CD14-positive monocyte (primary cell): ENCODE measurements at regions not wholly inside any gene's neighbourhood (a gene's known extent, or its start where the extent isn't known, plus 50 kb on each side); places are given as distances from the start of the nearest gene placed in this dataset.

Experiments used
- DNase-seq, 3 donors: peaks; one replicate each; pipeline ENCODE4 v3.0.0-alpha.2; 2011 to 2022
- H2AFZ ChIP-seq: 2 replicates; pipeline ENCODE4 v1.6.0; 2012; ENCODE audit warnings: mild to moderate bottlenecking, low read depth, low read length, inconsistent platforms; ENCODE audit not compliant: insufficient read depth, poor library complexity, severe bottlenecking
- H3K27ac ChIP-seq, 2 donors: 1 replicate in 1 of 2; 2 replicates in 1 of 2; pipeline ENCODE4 v1.5.1; 2012 to 2013; ENCODE audit warnings: low read length in 2 of 2, control low read depth in 1 of 2, inconsistent platforms in 1 of 2, low read depth in 1 of 2, mild to moderate bottlenecking in 1 of 2
- H3K27me3 ChIP-seq, 2 donors: one replicate each; pipeline versions ENCODE4 v1.6.0 to v1.6.1; 2011 to 2013; ENCODE audit warnings: low read length in 2 of 2; ENCODE audit not compliant: control insufficient read depth in 2 of 2, insufficient read depth in 2 of 2
- H3K36me3 ChIP-seq, 2 donors: replicated peaks in 1 of 2; 1 replicate in 1 of 2; 2 replicates in 1 of 2; pipeline versions ENCODE4 v1.5.1 to v1.6.1; 2012 to 2013; ENCODE audit warnings: low read length in 2 of 2, control low read depth in 1 of 2, inconsistent platforms in 1 of 2, mild to moderate bottlenecking in 1 of 2; ENCODE audit not compliant: insufficient read depth in 2 of 2, control insufficient read depth in 1 of 2
- H3K4me1 ChIP-seq, 2 donors: 1 replicate in 1 of 2; 2 replicates in 1 of 2; pipeline versions ENCODE4 v1.5.1 to v1.6.1; 2012 to 2013; ENCODE audit warnings: low read length in 2 of 2, control low read depth in 1 of 2, inconsistent platforms in 1 of 2, mild to moderate bottlenecking in 1 of 2, moderate library complexity in 1 of 2; ENCODE audit not compliant: insufficient read depth in 2 of 2, control insufficient read depth in 1 of 2
- H3K4me2 ChIP-seq: replicated peaks from 2 replicates; pipeline ENCODE3; 2012; ENCODE audit warnings: low read length, moderate library complexity, mild to moderate bottlenecking; ENCODE audit not compliant: poor library complexity, severe bottlenecking; ENCODE audit errors: extremely low read depth
- H3K4me3 ChIP-seq, 3 experiments: fragments of 200-600 bp in 1 of 3; sonication (generic) in 1 of 3; replicated peaks in 1 of 3; 1 replicate in 2 of 3; 2 replicates in 1 of 3; pipeline ENCODE4 v1.5.1; 2011 to 2013; ENCODE audit warnings: low read length in 3 of 3, mild to moderate bottlenecking in 3 of 3, control low read depth in 2 of 3, low read depth in 2 of 3, inconsistent platforms in 1 of 3, moderate library complexity in 1 of 3
- H3K79me2 ChIP-seq: 2 replicates; pipeline ENCODE4 v1.6.0; 2012; ENCODE audit warnings: mild to moderate bottlenecking, control low read depth, inconsistent platforms, low read length, moderate library complexity; ENCODE audit not compliant: insufficient read depth
- H3K9ac ChIP-seq: 2 replicates; pipeline ENCODE4 v1.6.0; 2017; ENCODE audit warnings: low read length, mild to moderate bottlenecking; ENCODE audit not compliant: insufficient read depth, poor library complexity, severe bottlenecking
- H3K9me3 ChIP-seq, 2 donors: replicated peaks in 1 of 2; 1 replicate in 1 of 2; 2 replicates in 1 of 2; pipeline versions ENCODE4 v1.5.1 to v1.6.1; 2012 to 2013; ENCODE audit warnings: low read length in 2 of 2, control low read depth in 1 of 2; ENCODE audit not compliant: control insufficient read depth in 1 of 2, insufficient read depth in 1 of 2
- H4K20me1 ChIP-seq: 2 replicates; pipeline ENCODE4 v1.6.0; 2012; ENCODE audit warnings: mild to moderate bottlenecking, low read length, control low read depth, moderate library complexity; ENCODE audit not compliant: insufficient read depth
- H3K27ac Mint-ChIP-seq, 7 donors: one replicate each; pipeline ENCODE4 v1.8.0; 2020; ENCODE audit warnings: mild to moderate bottlenecking in 7 of 7, mixed read lengths in 7 of 7, moderate library complexity in 6 of 7, inconsistent platforms in 2 of 7
- H3K27me3 Mint-ChIP-seq, 3 donors: one replicate each; pipeline ENCODE4 v1.8.0; 2021 to 2022; ENCODE audit warnings: low read depth in 3 of 3, mild to moderate bottlenecking in 3 of 3, mixed read lengths in 3 of 3, moderate library complexity in 3 of 3, inconsistent platforms in 1 of 3
- H3K36me3 Mint-ChIP-seq, 2 donors: one replicate each; pipeline ENCODE4 v1.8.0; 2020; ENCODE audit warnings: mixed read lengths in 2 of 2, inconsistent platforms in 1 of 2, mild to moderate bottlenecking in 1 of 2
- H3K4me1 Mint-ChIP-seq: one replicate; pipeline ENCODE4 v1.8.0; 2020; ENCODE audit warnings: mild to moderate bottlenecking, mixed read lengths
- H3K4me3 Mint-ChIP-seq, 2 donors: one replicate each; pipeline ENCODE4 v1.8.0; 2020; ENCODE audit warnings: mild to moderate bottlenecking in 2 of 2, mixed read lengths in 2 of 2, moderate library complexity in 1 of 2
- H3K9me3 Mint-ChIP-seq, 7 donors: one replicate each; pipeline ENCODE4 v1.8.0; 2020 to 2022; ENCODE audit warnings: mixed read lengths in 7 of 7, mild to moderate bottlenecking in 6 of 7, moderate library complexity in 6 of 7, inconsistent platforms in 2 of 7
- WGBS: methylation state at CpG from one replicate; pipeline ENCODE4 v1.1.5; 2013; ENCODE audit warnings: missing lambda C conversion rate; ENCODE audit not compliant: insufficient coverage; 5-methylcytosine and 5-hydroxymethylcytosine counted together
- intact Hi-C, 2 donors: fragments of 100-400 bp; cut with micrococcal nuclease; formaldehyde crosslinking; loops; one replicate each; pipeline versions ENCODE4 v1.15.0 to v1.15.1; 2023
- TF ChIP-seq, protein P1 (sequence below): fragments of 200-600 bp; IDR thresholded peaks from one replicate; pipeline ENCODE4 v1.8.0; 2022; ENCODE audit warnings: antibody characterized with exemption, mild to moderate bottlenecking

DNA sequence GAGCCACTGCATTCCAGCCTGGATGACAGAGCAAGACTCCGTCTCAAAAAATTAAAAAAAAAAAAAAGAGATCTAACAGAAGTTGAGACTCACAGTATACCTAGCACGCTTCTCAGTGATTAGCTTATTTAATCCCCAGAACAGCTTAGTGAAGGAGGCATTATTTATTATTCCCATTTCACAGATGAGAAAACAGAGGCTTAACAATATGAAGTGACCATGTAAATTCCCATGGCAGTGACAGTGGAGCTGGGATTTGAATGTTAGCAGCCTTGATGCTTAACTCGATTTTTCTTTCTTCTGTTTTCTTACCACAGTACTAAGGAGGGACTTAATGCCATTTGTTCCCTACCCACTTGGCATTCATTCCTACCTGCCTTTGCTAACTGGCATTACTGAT, 89.9 kb upstream of the ZNF217 start:
- no peak overlapping the region for H3K27ac Mint-ChIP-seq
- H3K9me3 ChIP-seq = no peaks in the 10 kb centered on the region
- peaks cover 0 to 2% (median 0%) of the 10 kb centered on the region in 3 donors for H3K27me3 Mint-ChIP-seq
- H3K4me1 ChIP-seq = peaks cover 16 to 17% of the 10 kb centered on the region in 2 donors
- TF ChIP-seq, protein P1, sequence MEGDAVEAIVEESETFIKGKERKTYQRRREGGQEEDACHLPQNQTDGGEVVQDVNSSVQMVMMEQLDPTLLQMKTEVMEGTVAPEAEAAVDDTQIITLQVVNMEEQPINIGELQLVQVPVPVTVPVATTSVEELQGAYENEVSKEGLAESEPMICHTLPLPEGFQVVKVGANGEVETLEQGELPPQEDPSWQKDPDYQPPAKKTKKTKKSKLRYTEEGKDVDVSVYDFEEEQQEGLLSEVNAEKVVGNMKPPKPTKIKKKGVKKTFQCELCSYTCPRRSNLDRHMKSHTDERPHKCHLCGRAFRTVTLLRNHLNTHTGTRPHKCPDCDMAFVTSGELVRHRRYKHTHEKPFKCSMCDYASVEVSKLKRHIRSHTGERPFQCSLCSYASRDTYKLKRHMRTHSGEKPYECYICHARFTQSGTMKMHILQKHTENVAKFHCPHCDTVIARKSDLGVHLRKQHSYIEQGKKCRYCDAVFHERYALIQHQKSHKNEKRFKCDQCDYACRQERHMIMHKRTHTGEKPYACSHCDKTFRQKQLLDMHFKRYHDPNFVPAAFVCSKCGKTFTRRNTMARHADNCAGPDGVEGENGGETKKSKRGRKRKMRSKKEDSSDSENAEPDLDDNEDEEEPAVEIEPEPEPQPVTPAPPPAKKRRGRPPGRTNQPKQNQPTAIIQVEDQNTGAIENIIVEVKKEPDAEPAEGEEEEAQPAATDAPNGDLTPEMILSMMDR = no peak
- no CpG with 5 or more reads among the region's 3 CpGs for WGBS
- no peaks in the 10 kb centered on the region for H3K79me2 ChIP-seq
- no peak overlapping the region for H3K4me3 Mint-ChIP-seq
- no peak overlapping the region for H2AFZ ChIP-seq
- H3K4me2 ChIP-seq = no peak overlapping the region
- H4K20me1 ChIP-seq = no peaks in the 10 kb centered on the region
- H3K9me3 Mint-ChIP-seq = no peaks in the 10 kb centered on the region
- intact Hi-C loops = no loop called here
- no peaks in the 10 kb centered on the region for H3K27me3 ChIP-seq
- H3K9ac ChIP-seq = no peak overlapping the region
- H3K27ac ChIP-seq = no peak overlapping the region
- H3K4me1 Mint-ChIP-seq = peaks cover 24% of the 10 kb centered on the region
- DNase-seq = no peak
- H3K36me3 Mint-ChIP-seq = no peaks in the 10 kb centered on the region
- H3K4me3 ChIP-seq = no peak overlapping the region
- H3K36me3 ChIP-seq = no peaks in the 10 kb centered on the region

DNA sequence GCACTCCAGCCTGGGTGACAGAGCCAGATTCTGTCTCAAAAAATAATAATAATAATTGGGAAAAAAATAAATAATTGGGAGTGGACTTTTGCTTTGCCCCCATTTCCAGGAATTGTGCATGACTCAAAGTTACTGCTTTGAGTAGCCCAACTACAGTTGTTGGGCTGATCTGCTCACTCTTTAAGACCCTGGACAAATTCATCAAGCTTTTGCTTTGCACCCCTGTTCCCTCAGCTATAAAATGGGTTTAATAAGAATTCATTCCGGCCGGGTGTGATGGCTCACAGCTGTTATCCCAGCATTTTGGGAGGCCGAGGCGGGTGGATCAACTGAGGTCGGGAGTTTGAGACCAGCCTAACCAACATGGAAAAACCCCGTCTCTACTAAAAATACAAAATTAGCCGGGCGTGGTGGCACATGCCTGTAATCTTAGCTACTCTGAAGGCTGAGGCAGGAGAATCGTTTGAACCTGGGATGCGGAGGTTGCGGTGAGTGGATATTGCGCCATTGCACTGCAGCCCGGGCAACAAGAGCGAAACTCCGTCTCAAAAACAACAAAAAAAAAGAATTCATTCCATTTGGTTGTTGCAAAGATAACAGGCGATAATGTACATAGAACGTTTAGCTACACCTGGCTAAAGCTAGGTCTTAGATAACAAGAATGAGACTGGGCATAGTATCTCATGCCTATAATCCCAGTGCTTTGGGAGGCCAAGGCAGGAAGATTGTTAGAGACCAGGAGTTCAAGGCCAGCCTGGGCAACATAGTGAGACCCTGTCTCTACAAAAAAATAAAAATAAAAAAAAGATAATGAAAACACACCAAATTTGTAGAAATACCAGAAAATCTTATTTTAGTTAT, 87.9 kb upstream of the ZNF217 start:
- H3K4me1 Mint-ChIP-seq = peaks cover 39% of the 10 kb centered on the region
- Histone ChIP-seq H3K36me3 (no peaks in the 10 kb centered on the region), H3K27ac (no peak overlapping the region), H3K9me3 (no peaks in the 10 kb centered on the region), H3K4me1 (peaks cover 33% of the 10 kb centered on the region in 2 donors), H3K79me2 (no peaks in the 10 kb centered on the region), H4K20me1 (no peaks in the 10 kb centered on the region), H3K9ac (no peak overlapping the region), H3K4me3 (no peak overlapping the region), H3K27me3 (no peaks in the 10 kb centered on the region), H3K4me2 (no peak overlapping the region), H2AFZ (no peak overlapping the region)
- intact Hi-C loops = no loop called here
- H3K36me3 Mint-ChIP-seq = no peaks in the 10 kb centered on the region
- TF ChIP-seq, protein P1 = no peak
- no peak overlapping the region for H3K27ac Mint-ChIP-seq
- H3K9me3 Mint-ChIP-seq = peaks cover 0 to 2% (median 0%) of the 10 kb centered on the region in 7 donors
- H3K27me3 Mint-ChIP-seq = peaks cover 0 to 2% (median 0%) of the 10 kb centered on the region in 3 donors
- no peak overlapping the region for H3K4me3 Mint-ChIP-seq
- WGBS = 83% methylated on average over 10 of the region's 17 CpGs
- no peak for DNase-seq
